ENCODE measurements at regions not wholly inside any gene's neighbourhood (a gene's known extent, or its start where the extent isn't known, plus 50 kb on each side); places are given as distances from the start of the nearest gene placed in this dataset.

- TF ChIP-seq POLR2AphosphoS5 (IDR thresholded peaks at IDR 0.05) (no peak), CTCF (IDR thresholded peaks at IDR 0.05) (no peak)
Observed at GRCh38 chrY:12621454-12622081, 79.5 kb upstream of the USP9Y start.
